GM23338 (cell line): ENCODE measurements at regions not wholly inside any gene's neighbourhood (a gene's known extent, or its start where the extent isn't known, plus 50 kb on each side); places are given as distances from the start of the nearest gene placed in this dataset.

Experiments used
- ATAC-seq: fragments of 200-7000 bp; cut with Tn5 transposase; 3 replicates; pipeline ENCODE4 v1.9.1; 2020
- DNase-seq: peaks from one replicate; pipeline ENCODE4 v3.0.0-alpha.2; 2015; ENCODE audit warnings: low spot score
- H2AFZ ChIP-seq: fragments of 200-600 bp; sonication (generic); 2 replicates; pipeline ENCODE4 v1.8.0; 2016; ENCODE audit warnings: antibody characterized with exemption, mild to moderate bottlenecking, moderate library complexity
- H3F3A ChIP-seq: fragments of 200-600 bp; sonication (generic); replicated peaks from 2 replicates; pipeline ENCODE4 v1.8.0; 2017; ENCODE audit warnings: antibody characterized with exemption, mixed run types, low read depth
- H3K27ac ChIP-seq: fragments of 200-600 bp; sonication (generic); 2 replicates; pipeline ENCODE4 v1.6.1; 2016; ENCODE audit warnings: low read depth
- H3K27me3 ChIP-seq: fragments of 200-600 bp; sonication (generic); 2 replicates; pipeline ENCODE4 v1.8.0; 2016; ENCODE audit warnings: mild to moderate bottlenecking, mixed run types, moderate library complexity; ENCODE audit not compliant: insufficient read depth
- H3K36me3 ChIP-seq: fragments of 200-600 bp; sonication (generic); 2 replicates; pipeline ENCODE4 v1.8.0; 2016; ENCODE audit warnings: mild to moderate bottlenecking; ENCODE audit not compliant: insufficient read depth
- H3K4me1 ChIP-seq: fragments of 200-600 bp; sonication (generic); 2 replicates; pipeline ENCODE4 v1.8.0; 2016; ENCODE audit warnings: mild to moderate bottlenecking, moderate library complexity; ENCODE audit not compliant: insufficient read depth
- H3K4me2 ChIP-seq: fragments of 200-600 bp; sonication (generic); 2 replicates; pipeline ENCODE4 v1.7.1; 2017; ENCODE audit warnings: mixed run types
- H3K4me3 ChIP-seq: fragments of 200-600 bp; sonication (generic); 2 replicates; pipeline ENCODE4 v1.6.1; 2016; ENCODE audit warnings: mixed run types
- H3K79me2 ChIP-seq: fragments of 200-600 bp; sonication (generic); replicated peaks from 2 replicates; pipeline ENCODE4 v1.8.0; 2017; ENCODE audit warnings: mild to moderate bottlenecking; ENCODE audit not compliant: insufficient read depth
- H3K9me2 ChIP-seq: fragments of 200-600 bp; sonication (generic); 2 replicates; pipeline ENCODE4 v1.8.0; 2017; ENCODE audit not compliant: insufficient read depth
- H4K20me1 ChIP-seq: fragments of 200-600 bp; sonication (generic); replicated peaks from 2 replicates; pipeline ENCODE4 v1.8.0; 2017; ENCODE audit warnings: mild to moderate bottlenecking; ENCODE audit not compliant: insufficient read depth
- H3K27ac Mint-ChIP-seq: 2 replicates; pipeline ENCODE4 v1.8.0; 2020; ENCODE audit warnings: inconsistent platforms, mild to moderate bottlenecking, moderate library complexity, mixed read lengths
- H3K27me3 Mint-ChIP-seq: 3 replicates; pipeline ENCODE4 v1.8.0; 2022; ENCODE audit warnings: low read depth, mild to moderate bottlenecking, moderate library complexity, mixed read lengths, inconsistent platforms; ENCODE audit not compliant: insufficient read depth, poor library complexity
- H3K36me3 Mint-ChIP-seq: 3 replicates; pipeline ENCODE4 v1.8.0; 2021; ENCODE audit warnings: low read depth, mild to moderate bottlenecking, inconsistent platforms, moderate library complexity, mixed read lengths
- H3K4me1 Mint-ChIP-seq: 3 replicates; pipeline ENCODE4 v1.8.0; 2020; ENCODE audit warnings: mild to moderate bottlenecking, inconsistent platforms, mixed read lengths
- H3K4me3 Mint-ChIP-seq: 3 replicates; pipeline ENCODE4 v1.8.0; 2021; ENCODE audit warnings: moderate library complexity, mild to moderate bottlenecking, inconsistent platforms, mixed read lengths
- H3K9me3 Mint-ChIP-seq: 3 replicates; pipeline ENCODE4 v1.8.0; 2020; ENCODE audit warnings: moderate library complexity, mild to moderate bottlenecking, inconsistent platforms, mixed read lengths
- CREB1 ChIP-seq: fragments of 250-450 bp; sonication (Bioruptor Pico); IDR thresholded peaks from 2 replicates; pipeline ENCODE4 v1.5.0; 2020; ENCODE audit warnings: low read depth, mild to moderate bottlenecking, moderate library complexity
- CTCF ChIP-seq, 2 experiments: fragments of 200-600 bp in 1 of 2; sonication (generic) in 1 of 2; conservative IDR thresholded peaks; 2 replicates each; pipeline versions ENCODE4 v1.5.1 to v1.6.1; 2016 to 2017; ENCODE audit warnings: antibody characterized with exemption in 2 of 2, low read depth in 2 of 2, mild to moderate bottlenecking in 2 of 2, moderate library complexity in 1 of 2
- EZH2 ChIP-seq: fragments of 200-600 bp; sonication (generic); IDR thresholded peaks from one replicate; pipeline ENCODE4 v1.8.0; 2017; ENCODE audit warnings: antibody characterized with exemption, mild to moderate bottlenecking, low read depth; ENCODE audit not compliant: unreplicated experiment
- JUNB ChIP-seq: IDR thresholded peaks from one replicate; pipeline ENCODE4 v1.6.1; 2016; ENCODE audit warnings: antibody characterized with exemption; ENCODE audit not compliant: unreplicated experiment
- NANOG ChIP-seq: IDR thresholded peaks from 2 replicates; pipeline ENCODE4 v1.6.1; 2016; ENCODE audit warnings: antibody characterized with exemption, borderline replicate concordance
- POLR2AphosphoS5 ChIP-seq: IDR thresholded peaks from 2 replicates; pipeline ENCODE4 v1.6.1; 2016; ENCODE audit warnings: antibody characterized with exemption, low read depth
- STAT1 ChIP-seq: IDR thresholded peaks from one replicate; pipeline ENCODE4 v1.6.1; 2016; ENCODE audit warnings: antibody characterized with exemption; ENCODE audit not compliant: unreplicated experiment
- ZNF114 ChIP-seq: fragments of 250-450 bp; sonication (Bioruptor Pico); IDR thresholded peaks from 2 replicates; pipeline ENCODE4 v1.5.0; 2020; ENCODE audit warnings: mild to moderate bottlenecking, moderate library complexity
- ZNF331 ChIP-seq: fragments of 250-450 bp; sonication (Bioruptor Pico); IDR thresholded peaks from 2 replicates; pipeline ENCODE4 v1.5.0; 2020; ENCODE audit warnings: low read depth, mild to moderate bottlenecking, moderate library complexity
- TF ChIP-seq, protein P1 (sequence below): IDR thresholded peaks from one replicate; pipeline ENCODE4 v1.6.1; 2018; ENCODE audit warnings: antibody characterized with exemption; ENCODE audit not compliant: unreplicated experiment
- TF ChIP-seq, protein P2 (sequence below): IDR thresholded peaks from 2 replicates; pipeline ENCODE4 v1.6.1; 2016; ENCODE audit warnings: antibody characterized with exemption

GRCh38 chr2:82508702-82509101, 1950.4 kb downstream of the SUCLG1 start (continued):
- TF ChIP-seq, protein P1, sequence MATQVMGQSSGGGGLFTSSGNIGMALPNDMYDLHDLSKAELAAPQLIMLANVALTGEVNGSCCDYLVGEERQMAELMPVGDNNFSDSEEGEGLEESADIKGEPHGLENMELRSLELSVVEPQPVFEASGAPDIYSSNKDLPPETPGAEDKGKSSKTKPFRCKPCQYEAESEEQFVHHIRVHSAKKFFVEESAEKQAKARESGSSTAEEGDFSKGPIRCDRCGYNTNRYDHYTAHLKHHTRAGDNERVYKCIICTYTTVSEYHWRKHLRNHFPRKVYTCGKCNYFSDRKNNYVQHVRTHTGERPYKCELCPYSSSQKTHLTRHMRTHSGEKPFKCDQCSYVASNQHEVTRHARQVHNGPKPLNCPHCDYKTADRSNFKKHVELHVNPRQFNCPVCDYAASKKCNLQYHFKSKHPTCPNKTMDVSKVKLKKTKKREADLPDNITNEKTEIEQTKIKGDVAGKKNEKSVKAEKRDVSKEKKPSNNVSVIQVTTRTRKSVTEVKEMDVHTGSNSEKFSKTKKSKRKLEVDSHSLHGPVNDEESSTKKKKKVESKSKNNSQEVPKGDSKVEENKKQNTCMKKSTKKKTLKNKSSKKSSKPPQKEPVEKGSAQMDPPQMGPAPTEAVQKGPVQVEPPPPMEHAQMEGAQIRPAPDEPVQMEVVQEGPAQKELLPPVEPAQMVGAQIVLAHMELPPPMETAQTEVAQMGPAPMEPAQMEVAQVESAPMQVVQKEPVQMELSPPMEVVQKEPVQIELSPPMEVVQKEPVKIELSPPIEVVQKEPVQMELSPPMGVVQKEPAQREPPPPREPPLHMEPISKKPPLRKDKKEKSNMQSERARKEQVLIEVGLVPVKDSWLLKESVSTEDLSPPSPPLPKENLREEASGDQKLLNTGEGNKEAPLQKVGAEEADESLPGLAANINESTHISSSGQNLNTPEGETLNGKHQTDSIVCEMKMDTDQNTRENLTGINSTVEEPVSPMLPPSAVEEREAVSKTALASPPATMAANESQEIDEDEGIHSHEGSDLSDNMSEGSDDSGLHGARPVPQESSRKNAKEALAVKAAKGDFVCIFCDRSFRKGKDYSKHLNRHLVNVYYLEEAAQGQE, result no peak
- no peak for TF ChIP-seq JUNB
- TF ChIP-seq ZNF331 (CRISPR knock-in tag), result no peak
- TF ChIP-seq EZH2, result no peak
- no peak for TF ChIP-seq CREB1 (CRISPR knock-in tag)
- no peak for TF ChIP-seq CTCF (conservative IDR thresholded peaks at IDR 0.05; ENCODE audit: low read depth in 2 of 2)

GRCh38 chr2:82507657-82508056, 1951.4 kb downstream of the SUCLG1 start:
- H3K4me1 ChIP-seq, result no peaks in the 10 kb centered on the region
- no peaks in the 10 kb centered on the region; the same call in 1 of the 2 replicates for H3K36me3 ChIP-seq
- no peak overlapping the region for H2AFZ ChIP-seq
- ATAC-seq (no peak), DNase-seq (no peak)
- no peak overlapping the region for H3K4me3 Mint-ChIP-seq
- H3K27ac ChIP-seq, result no peak overlapping the region
- H3K27me3 Mint-ChIP-seq, result no peaks in the 10 kb centered on the region
- peaks cover 6% of the 10 kb centered on the region for H3K36me3 Mint-ChIP-seq
- no peaks in the 10 kb centered on the region for H4K20me1 ChIP-seq
- H3K4me1 Mint-ChIP-seq, result no peaks in the 10 kb centered on the region
- peaks cover 16% of the 10 kb centered on the region for H3K9me3 Mint-ChIP-seq
- H3K4me2 ChIP-seq, result no peak overlapping the region
- H3K9me2 ChIP-seq, result no peaks in the 10 kb centered on the region
- no peak overlapping the region for H3K4me3 ChIP-seq
- H3K79me2 ChIP-seq, result no peaks in the 10 kb centered on the region
- no peak overlapping the region for H3K27ac Mint-ChIP-seq
- H3F3A ChIP-seq, result no peaks in the 10 kb centered on the region
- H3K27me3 ChIP-seq, result no peaks in the 10 kb centered on the region
- no peak for TF ChIP-seq POLR2AphosphoS5
- no peak for TF ChIP-seq STAT1
- TF ChIP-seq ZNF331 (CRISPR knock-in tag), result no peak
- TF ChIP-seq, protein P1, result no peak
- TF ChIP-seq CTCF (conservative IDR thresholded peaks at IDR 0.05; ENCODE audit: low read depth in 2 of 2), result no peak
- TF ChIP-seq EZH2, result no peak
- TF ChIP-seq ZNF114 (CRISPR knock-in tag), result no peak
- TF ChIP-seq NANOG, result no peak
- TF ChIP-seq CREB1 (CRISPR knock-in tag), result no peak
- TF ChIP-seq, protein P2, sequence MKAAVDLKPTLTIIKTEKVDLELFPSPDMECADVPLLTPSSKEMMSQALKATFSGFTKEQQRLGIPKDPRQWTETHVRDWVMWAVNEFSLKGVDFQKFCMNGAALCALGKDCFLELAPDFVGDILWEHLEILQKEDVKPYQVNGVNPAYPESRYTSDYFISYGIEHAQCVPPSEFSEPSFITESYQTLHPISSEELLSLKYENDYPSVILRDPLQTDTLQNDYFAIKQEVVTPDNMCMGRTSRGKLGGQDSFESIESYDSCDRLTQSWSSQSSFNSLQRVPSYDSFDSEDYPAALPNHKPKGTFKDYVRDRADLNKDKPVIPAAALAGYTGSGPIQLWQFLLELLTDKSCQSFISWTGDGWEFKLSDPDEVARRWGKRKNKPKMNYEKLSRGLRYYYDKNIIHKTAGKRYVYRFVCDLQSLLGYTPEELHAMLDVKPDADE, result no peak
- no peak for TF ChIP-seq JUNB
